Nephron progenitor cell (in vitro differentiated cells): ENCODE measurements at regions not wholly inside any gene's neighbourhood (a gene's known extent, or its start where the extent isn't known, plus 50 kb on each side); places are given as distances from the start of the nearest gene placed in this dataset.
A peak's percentile ranks its signal among the peaks of the same experiment; 100 is the strongest.

Experiments
- DNase-seq: peaks from one replicate; pipeline ENCODE4 v3.0.0; 2021
- H3K27ac Mint-ChIP-seq: 2 replicates; pipeline ENCODE4 v1.8.0; 2021; ENCODE audit warnings: mild to moderate bottlenecking, moderate library complexity, mixed read lengths
- H3K27me3 Mint-ChIP-seq: 2 replicates; pipeline ENCODE4 v1.8.0; 2021; ENCODE audit warnings: mild to moderate bottlenecking, low read depth, mixed read lengths; ENCODE audit not compliant: poor library complexity
- H3K36me3 Mint-ChIP-seq: 2 replicates; pipeline ENCODE4 v1.8.0; 2021; ENCODE audit warnings: low read depth, mixed read lengths
- H3K4me1 Mint-ChIP-seq: 2 replicates; pipeline ENCODE4 v1.8.0; 2021; ENCODE audit warnings: mixed read lengths
- H3K4me3 Mint-ChIP-seq: 2 replicates; pipeline ENCODE4 v1.8.0; 2021; ENCODE audit warnings: mild to moderate bottlenecking, moderate library complexity, mixed read lengths
- H3K9me3 Mint-ChIP-seq: 2 replicates; pipeline ENCODE4 v1.8.0; 2021; ENCODE audit warnings: mild to moderate bottlenecking, moderate library complexity, mixed read lengths
- TF ChIP-seq, protein P1 (sequence below): fragments of 200-600 bp; sonication (generic); IDR thresholded peaks from 2 replicates; pipeline ENCODE4 v1.5.0; 2021; ENCODE audit warnings: antibody characterized with exemption

DNA sequence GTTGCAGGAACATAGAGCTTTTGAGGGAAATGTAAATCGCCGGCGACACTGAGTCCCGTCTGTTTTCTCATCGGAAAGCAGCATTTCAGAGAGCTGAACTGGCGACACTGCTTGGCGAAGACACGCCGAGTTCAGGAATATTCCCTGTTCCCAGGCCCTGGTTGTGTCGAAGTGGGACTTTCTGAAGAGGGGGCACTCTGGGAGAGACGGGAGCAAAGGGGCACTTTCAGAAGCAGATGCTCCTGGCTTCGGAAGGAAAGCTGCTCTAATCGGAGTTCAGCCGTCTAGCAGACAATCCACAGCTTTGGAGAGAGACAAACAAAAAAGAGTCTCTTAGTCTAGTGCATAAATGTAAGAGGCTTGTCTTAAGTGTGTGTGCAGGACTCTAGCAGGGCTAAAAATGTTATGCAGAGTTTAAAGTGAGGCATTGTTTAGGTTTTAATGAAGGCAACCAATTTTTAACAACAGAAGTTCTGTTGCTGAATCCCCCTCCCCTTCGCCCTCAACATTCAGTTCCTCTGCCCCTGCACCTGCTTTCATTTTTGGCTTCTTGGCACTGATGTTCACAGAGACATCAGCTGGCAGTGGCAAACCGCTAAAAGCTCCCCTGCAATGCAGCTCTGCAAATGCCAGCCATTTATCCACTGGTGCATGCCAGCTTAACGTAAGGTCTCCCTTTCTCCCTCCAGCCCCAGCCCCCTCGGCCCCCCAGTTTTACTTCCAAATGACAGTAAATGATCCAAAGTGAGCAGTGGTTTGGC, 289.5 kb upstream of the MPDZ start:
- H3K9me3 Mint-ChIP-seq = peaks cover 6% of the 10 kb centered on the region
- peak overlapping the region; percentile 74 for H3K4me3 Mint-ChIP-seq
- peak; percentile 9 for DNase-seq
- peaks cover 21% of the 10 kb centered on the region for H3K27me3 Mint-ChIP-seq
- H3K27ac Mint-ChIP-seq = peak overlapping the region; percentile 15
- TF ChIP-seq, protein P1, sequence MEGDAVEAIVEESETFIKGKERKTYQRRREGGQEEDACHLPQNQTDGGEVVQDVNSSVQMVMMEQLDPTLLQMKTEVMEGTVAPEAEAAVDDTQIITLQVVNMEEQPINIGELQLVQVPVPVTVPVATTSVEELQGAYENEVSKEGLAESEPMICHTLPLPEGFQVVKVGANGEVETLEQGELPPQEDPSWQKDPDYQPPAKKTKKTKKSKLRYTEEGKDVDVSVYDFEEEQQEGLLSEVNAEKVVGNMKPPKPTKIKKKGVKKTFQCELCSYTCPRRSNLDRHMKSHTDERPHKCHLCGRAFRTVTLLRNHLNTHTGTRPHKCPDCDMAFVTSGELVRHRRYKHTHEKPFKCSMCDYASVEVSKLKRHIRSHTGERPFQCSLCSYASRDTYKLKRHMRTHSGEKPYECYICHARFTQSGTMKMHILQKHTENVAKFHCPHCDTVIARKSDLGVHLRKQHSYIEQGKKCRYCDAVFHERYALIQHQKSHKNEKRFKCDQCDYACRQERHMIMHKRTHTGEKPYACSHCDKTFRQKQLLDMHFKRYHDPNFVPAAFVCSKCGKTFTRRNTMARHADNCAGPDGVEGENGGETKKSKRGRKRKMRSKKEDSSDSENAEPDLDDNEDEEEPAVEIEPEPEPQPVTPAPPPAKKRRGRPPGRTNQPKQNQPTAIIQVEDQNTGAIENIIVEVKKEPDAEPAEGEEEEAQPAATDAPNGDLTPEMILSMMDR = no peak
- H3K4me1 Mint-ChIP-seq = peaks cover 11% of the 10 kb centered on the region
- H3K36me3 Mint-ChIP-seq = no peaks in the 10 kb centered on the region

DNA sequence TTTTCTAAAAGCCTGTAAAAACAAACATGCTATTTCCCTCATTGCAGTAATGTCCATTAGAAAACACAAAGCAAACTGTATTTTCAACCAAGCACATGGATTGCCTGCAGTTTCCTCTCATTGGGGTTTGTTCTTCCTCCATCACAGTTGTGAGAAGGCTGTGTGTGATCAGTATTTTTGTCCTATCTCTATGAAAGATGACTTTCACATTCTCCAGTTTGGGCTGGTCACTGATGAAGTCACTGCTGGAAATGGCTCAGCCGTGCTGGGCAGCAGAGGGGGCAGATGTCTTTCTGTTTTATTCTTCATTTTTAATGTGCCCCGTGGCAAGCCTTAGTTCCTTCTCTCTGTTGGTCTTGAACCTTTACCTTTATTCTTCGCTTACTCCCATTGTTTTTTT, 288.9 kb upstream of the MPDZ start:
- TF ChIP-seq, protein P1 = no peak
- Mint-ChIP-seq H3K36me3 (no peaks in the 10 kb centered on the region), H3K27ac (no peak overlapping the region), H3K4me3 (peak overlapping the region; percentile 74), H3K27me3 (peaks cover 21% of the 10 kb centered on the region), H3K9me3 (no peaks in the 10 kb centered on the region), H3K4me1 (peaks cover 11% of the 10 kb centered on the region)
- DNase-seq = no peak

DNA sequence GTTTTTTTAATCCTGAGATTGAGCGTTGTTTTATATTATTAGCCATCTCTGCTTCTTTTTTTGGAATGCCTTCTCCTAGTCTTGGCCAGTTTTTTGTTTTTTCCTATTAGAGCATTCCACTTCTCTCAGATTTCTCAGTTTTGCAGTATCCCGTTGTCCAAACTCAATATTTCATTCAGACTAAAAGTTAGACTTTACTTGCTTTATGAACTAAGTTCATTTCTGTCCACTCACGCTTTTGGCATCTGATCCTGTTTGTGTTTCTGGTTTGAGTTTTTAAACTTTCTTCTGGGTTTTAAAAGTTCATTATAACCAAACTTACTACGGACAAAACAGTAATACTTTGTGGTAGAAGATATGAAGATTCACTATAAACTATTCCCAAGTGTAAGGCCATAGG, 288.3 kb upstream of the MPDZ start:
- H3K9me3 Mint-ChIP-seq = no peaks in the 10 kb centered on the region
- H3K4me1 Mint-ChIP-seq = peaks cover 11% of the 10 kb centered on the region
- TF ChIP-seq, protein P1 = no peak
- no peaks in the 10 kb centered on the region for H3K36me3 Mint-ChIP-seq
- H3K27ac Mint-ChIP-seq = no peak overlapping the region
- no peak for DNase-seq
- H3K27me3 Mint-ChIP-seq = peaks cover 21% of the 10 kb centered on the region
- H3K4me3 Mint-ChIP-seq = no peak overlapping the region

DNA sequence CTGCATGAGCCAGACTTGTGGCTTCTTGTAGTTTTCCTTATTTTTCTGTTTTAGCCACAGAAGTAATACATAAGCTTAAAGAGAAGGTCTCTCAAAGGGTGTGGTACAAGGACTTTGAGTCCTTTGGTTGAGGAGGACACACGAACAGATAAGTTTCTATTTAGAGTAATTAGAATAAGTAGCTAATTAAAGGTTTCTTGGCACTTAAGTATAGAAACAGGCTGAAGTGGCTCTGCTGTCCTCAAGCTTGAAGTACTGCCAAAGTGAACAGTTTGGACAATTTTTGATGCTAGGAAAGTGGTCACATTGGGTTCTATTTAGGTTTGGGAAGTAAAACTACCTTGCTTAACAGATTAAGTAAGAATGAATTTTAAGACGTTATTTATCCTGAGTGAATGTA, 278.3 kb upstream of the MPDZ start:
- no peaks in the 10 kb centered on the region for H3K4me1 Mint-ChIP-seq
- TF ChIP-seq, protein P1 = no peak

DNA sequence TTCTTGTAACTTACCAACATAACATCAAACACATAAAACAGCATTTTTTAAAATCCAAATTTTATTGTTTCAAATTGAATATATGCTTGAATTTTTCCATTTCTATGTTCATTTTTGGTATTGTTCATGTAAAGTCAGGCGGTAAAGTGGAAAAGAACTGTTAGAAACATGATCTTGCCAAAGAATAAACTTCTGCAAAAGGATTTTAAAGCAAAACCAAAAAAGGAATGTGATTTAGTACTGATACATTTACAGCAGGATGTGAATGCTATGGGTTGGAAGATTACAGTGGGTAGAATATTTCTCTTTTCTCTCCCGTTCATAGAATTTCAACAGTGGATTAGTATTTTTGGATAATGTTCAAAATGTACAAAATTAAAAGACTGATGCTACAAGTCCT, 277.2 kb upstream of the MPDZ start:
- DNase-seq = no peak
- H3K36me3 Mint-ChIP-seq = no peaks in the 10 kb centered on the region
- H3K27me3 Mint-ChIP-seq = peaks cover 4% of the 10 kb centered on the region
- TF ChIP-seq, protein P1 = no peak
- H3K27ac Mint-ChIP-seq = no peak overlapping the region
- H3K4me3 Mint-ChIP-seq = no peak overlapping the region
- peaks cover 4% of the 10 kb centered on the region for H3K9me3 Mint-ChIP-seq
- H3K4me1 Mint-ChIP-seq = no peaks in the 10 kb centered on the region

More for the DNA sequence above, 278.3 kb upstream of the MPDZ start:
- Mint-ChIP-seq H3K27ac (no peak overlapping the region), H3K36me3 (no peaks in the 10 kb centered on the region), H3K27me3 (peaks cover 4% of the 10 kb centered on the region), H3K9me3 (peaks cover 2% of the 10 kb centered on the region), H3K4me3 (no peak overlapping the region)
- no peak for DNase-seq

DNA sequence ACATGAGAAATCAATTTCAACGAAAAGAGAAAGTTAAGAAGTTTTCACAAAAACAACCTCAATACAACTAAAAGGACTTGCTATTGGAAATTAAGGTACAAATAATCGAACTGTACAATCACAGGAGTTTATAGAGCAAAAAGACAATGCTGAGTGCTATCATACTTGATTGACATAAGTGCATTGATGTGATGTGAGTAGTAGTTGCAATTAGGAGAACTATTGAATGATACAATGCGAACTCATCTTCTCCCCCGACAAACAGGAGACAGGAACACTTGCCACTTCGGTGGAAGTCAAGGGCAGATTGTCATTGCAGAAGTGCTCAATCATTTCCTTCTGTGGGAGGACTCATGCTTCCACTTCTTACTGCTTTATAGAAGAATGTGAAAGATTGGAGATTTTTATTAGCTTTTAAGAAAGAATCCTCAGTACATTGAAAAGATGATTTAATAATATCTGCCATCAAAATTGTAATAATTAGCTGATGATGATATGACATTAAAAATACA, 276.6 kb upstream of the MPDZ start:
- peaks cover 4% of the 10 kb centered on the region for H3K27me3 Mint-ChIP-seq
- DNase-seq = no peak
- H3K4me1 Mint-ChIP-seq = no peaks in the 10 kb centered on the region
- H3K36me3 Mint-ChIP-seq = no peaks in the 10 kb centered on the region
- H3K9me3 Mint-ChIP-seq = peaks cover 4% of the 10 kb centered on the region
- no peak overlapping the region for H3K27ac Mint-ChIP-seq
- H3K4me3 Mint-ChIP-seq = no peak overlapping the region
- TF ChIP-seq, protein P1 = no peak
